AG09319 (cell line): ENCODE measurements at regions not wholly inside any gene's neighbourhood (a gene's known extent, or its start where the extent isn't known, plus 50 kb on each side); places are given as distances from the start of the nearest gene placed in this dataset.

ENCODE experiments used
- DNase-seq: peaks from one replicate; pipeline ENCODE4 v3.0.0-alpha.2; 2010; ENCODE audit warnings: low read depth; ENCODE audit errors: extremely low read depth
- CTCF ChIP-seq: IDR thresholded peaks from 2 replicates; pipeline ENCODE4 v1.5.1; 2011; ENCODE audit warnings: low read depth, mild to moderate bottlenecking, inconsistent platforms, low read length, moderate library complexity

DNA sequence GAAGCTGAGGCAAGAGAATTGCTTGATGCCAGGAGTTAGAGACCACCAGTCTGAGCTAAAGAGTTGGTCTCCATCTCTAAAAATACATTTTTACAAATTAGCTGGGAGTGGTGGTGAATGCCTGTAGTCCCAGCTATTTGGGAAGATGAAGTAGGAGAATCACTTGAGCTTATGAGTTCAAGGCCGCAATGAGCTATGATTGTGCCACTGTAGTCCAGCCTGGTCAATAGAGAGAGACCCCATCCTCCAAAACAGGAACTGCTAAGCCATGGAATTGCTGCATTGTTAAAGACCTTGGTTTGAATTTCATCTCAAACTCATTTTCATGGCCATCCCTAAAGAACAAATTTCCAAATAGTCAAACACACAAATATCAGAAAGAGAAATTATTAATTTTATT lies 113.9 kb upstream of the AGTR1 start:
- no peak for TF ChIP-seq CTCF
- no peak for DNase-seq

DNA sequence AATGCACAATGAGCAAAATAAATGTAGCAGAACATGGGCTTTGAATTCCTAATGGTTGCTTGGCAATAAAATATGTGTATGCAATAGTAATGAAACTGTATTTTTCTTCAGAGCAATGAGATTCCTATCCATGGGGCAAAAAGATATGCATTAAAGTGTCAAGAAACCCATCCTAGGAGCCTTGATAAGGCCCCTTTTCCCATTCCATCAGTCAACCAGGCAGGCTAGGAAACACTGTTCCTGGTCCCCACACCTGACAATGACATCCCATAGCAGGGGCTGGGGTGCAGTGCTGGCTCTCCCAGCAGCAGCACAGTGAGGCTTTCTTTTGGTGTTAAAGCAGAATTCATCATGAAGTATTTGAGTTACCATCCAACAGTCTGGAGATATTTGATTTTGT lies 113.3 kb upstream of the AGTR1 start:
- TF ChIP-seq CTCF, result no peak
- DNase-seq, result no peak

DNA sequence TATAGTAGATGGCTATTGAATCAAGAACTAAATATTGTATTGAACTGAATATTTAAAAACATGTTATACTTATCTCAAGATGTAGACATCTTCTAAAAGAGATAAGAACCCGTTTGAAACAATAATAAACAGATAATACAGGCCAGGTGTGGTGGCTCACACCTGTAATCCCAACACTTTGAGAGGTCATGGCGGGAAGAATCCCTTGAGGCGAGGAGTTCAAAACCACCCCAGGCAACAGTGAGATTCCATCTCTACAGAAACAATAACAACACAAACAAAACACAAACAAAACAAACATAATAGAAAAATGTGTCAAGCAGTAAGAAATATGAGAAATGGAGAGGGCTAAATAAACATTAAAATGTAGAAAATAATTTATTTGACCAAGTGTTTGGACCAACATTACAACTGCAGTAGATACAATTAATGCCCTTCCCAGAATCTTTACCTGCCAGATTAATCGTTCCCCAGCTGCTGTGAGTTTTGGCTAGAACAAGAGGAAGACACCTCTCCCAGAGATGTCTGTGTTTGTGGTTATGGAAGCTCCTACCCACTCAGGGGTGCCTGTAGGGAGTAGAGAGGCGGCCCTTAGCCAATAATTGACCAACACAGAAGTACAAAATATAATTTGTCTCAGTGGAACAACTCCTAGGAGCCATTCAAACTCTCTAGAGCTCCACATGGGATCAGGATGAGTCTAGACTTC lies 111.9 kb upstream of the AGTR1 start:
- DNase-seq, result no peak
- no peak for TF ChIP-seq CTCF

GRCh38 chr3:148588291-148588690 lies 109.4 kb upstream of the AGTR1 start:
- no peak for TF ChIP-seq CTCF
- DNase-seq, result no peak

DNA sequence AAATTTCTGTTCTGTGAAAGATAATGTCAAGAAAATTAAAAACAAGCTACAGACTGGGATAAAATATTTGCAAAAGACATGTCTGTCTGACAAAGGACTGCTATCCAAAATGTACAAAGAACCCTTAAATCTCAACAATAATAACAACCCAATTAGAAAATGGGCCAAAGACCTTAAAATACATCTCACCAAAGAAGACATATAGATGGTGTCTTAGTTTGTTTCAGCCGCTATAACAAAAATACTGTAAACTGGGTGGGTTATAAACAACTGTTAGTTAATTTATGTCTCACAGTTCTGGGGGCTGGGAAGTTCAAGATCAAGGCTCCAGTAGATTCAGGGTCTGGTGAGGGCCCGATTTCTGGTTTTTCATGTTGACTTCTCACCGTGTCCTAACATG lies 106.2 kb upstream of the AGTR1 start:
- TF ChIP-seq CTCF, result no peak
- no peak for DNase-seq

GRCh38 chr3:148598619-148599018 lies 99.1 kb upstream of the AGTR1 start:
- no peak for TF ChIP-seq CTCF
- DNase-seq, result no peak

- DNase-seq, result no peak
- TF ChIP-seq CTCF, result no peak
These were observed 98.2 kb upstream of the AGTR1 start for GRCh38 chr3:148599481-148599880.
